Kidney (tissue), 13 donors: ENCODE measurements at regions not wholly inside any gene's neighbourhood (a gene's known extent, or its start where the extent isn't known, plus 50 kb on each side); places are given as distances from the start of the nearest gene placed in this dataset.

ENCODE experiments used
- DNase-seq, 5 donors: peaks; one replicate each; pipeline ENCODE4 v3.0.0-alpha.2; 2013 to 2020
- FAIRE-seq: peaks from 2 replicates; lab custom pipeline; 2012; peaks lifted over from hg19 to GRCh38; lab: Jason Lieb, UNC
- H3K27ac ChIP-seq, 2 donors: one replicate each; pipeline ENCODE4 v1.7.0; 2013; ENCODE audit warnings: low read depth in 2 of 2, low read length in 2 of 2, inconsistent platforms in 1 of 2
- H3K27me3 ChIP-seq: one replicate; pipeline ENCODE4 v1.7.1; 2013; ENCODE audit warnings: low read length, inconsistent platforms; ENCODE audit not compliant: control insufficient read depth, insufficient read depth
- H3K36me3 ChIP-seq, 3 donors: one replicate each; pipeline versions ENCODE4 v1.7.0 to v1.7.1; 2013; ENCODE audit warnings: low read length in 3 of 3, control low read depth in 1 of 3, inconsistent platforms in 1 of 3; ENCODE audit not compliant: insufficient read depth in 3 of 3, control insufficient read depth in 2 of 3
- H3K4me1 ChIP-seq, 3 donors: one replicate each; pipeline versions ENCODE4 v1.7.0 to v1.7.1; 2013; ENCODE audit warnings: low read length in 3 of 3, inconsistent platforms in 1 of 3, low read depth in 1 of 3; ENCODE audit not compliant: control insufficient read depth in 2 of 3, insufficient read depth in 2 of 3
- H3K4me3 ChIP-seq, 3 donors: one replicate each; pipeline versions ENCODE4 v1.7.0 to v1.8.1; 2013; ENCODE audit warnings: low read length in 3 of 3, control low read depth in 1 of 3, inconsistent platforms in 1 of 3
- H3K9ac ChIP-seq, 3 donors: one replicate each; pipeline versions ENCODE4 v1.7.0 to v1.7.1; 2013; ENCODE audit warnings: low read length in 3 of 3, control low read depth in 1 of 3, inconsistent platforms in 1 of 3
- H3K9me3 ChIP-seq, 3 donors: one replicate each; pipeline versions ENCODE4 v1.7.0 to v1.7.1; 2013; ENCODE audit warnings: low read length in 3 of 3, control low read depth in 1 of 3, inconsistent platforms in 1 of 3; ENCODE audit not compliant: control insufficient read depth in 2 of 3, insufficient read depth in 1 of 3
- intact Hi-C: fragments of 100-400 bp; cut with DNase I; formaldehyde crosslinking; loops from one replicate; pipeline ENCODE4 v1.11.1; 2022
- TF ChIP-seq, protein P1 (sequence below): IDR thresholded peaks from 3 replicates; pipeline ENCODE4 v1.5.1; 2012; ENCODE audit warnings: mild to moderate bottlenecking, moderate library complexity, borderline replicate concordance; ENCODE audit not compliant: insufficient read depth; ENCODE audit errors: extremely low read depth
- donor health status: control.
- donor health status: control.
- donor health status: control.
- donor health status: control.
- donor health status: control.
- donor health status: DM: yes; HTN: yes; CAD: no.
- donor health status: Normal renal cell carcinoma (clear cell type).

DNA sequence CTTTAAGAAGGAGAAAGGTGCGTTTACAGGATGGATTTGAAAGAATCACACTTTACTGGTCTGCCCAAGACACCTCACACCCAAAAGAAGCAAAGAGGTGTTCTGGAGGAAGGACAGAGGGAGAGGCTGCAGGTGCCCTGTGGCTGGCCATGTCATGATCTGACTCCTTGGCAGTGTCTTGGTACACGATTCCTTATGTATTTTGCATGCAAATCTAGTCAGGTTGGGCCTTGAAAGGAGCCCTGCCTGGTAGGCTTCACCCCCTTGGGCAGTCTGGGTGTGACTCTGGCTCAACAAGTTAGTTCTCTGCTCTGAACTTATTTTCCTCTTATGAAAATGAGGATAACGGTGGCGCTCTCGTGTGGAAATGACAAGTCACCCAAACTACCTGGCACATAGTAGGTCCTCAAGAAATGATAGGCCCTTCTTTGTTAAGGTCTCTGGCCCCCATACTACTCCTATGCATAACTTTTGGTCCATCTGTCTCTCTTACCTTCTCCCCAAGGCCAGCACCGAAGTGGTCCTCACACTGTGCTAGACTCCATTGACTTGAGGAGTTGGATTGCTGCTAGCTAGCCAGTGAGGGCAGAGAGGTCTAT lies 212.5 kb downstream of the SEMA6A start:
- FAIRE-seq (no peak), DNase-seq (no peak)
- Histone ChIP-seq H3K36me3 (no peaks in the 10 kb centered on the region), H3K9me3 (no peaks in the 10 kb centered on the region), H3K9ac (peak overlapping the region in 1 of 3 donors; percentile 23), H3K4me3 (peak overlapping the region in 1 of 3 donors; percentile 47), H3K4me1 (peaks cover 0 to 3% (median 0%) of the 10 kb centered on the region in 3 donors), H3K27me3 (no peaks in the 10 kb centered on the region), H3K27ac (no peak overlapping the region)
- intact Hi-C loops: no loop called here
- TF ChIP-seq, protein P1, sequence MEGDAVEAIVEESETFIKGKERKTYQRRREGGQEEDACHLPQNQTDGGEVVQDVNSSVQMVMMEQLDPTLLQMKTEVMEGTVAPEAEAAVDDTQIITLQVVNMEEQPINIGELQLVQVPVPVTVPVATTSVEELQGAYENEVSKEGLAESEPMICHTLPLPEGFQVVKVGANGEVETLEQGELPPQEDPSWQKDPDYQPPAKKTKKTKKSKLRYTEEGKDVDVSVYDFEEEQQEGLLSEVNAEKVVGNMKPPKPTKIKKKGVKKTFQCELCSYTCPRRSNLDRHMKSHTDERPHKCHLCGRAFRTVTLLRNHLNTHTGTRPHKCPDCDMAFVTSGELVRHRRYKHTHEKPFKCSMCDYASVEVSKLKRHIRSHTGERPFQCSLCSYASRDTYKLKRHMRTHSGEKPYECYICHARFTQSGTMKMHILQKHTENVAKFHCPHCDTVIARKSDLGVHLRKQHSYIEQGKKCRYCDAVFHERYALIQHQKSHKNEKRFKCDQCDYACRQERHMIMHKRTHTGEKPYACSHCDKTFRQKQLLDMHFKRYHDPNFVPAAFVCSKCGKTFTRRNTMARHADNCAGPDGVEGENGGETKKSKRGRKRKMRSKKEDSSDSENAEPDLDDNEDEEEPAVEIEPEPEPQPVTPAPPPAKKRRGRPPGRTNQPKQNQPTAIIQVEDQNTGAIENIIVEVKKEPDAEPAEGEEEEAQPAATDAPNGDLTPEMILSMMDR: no peak

DNA sequence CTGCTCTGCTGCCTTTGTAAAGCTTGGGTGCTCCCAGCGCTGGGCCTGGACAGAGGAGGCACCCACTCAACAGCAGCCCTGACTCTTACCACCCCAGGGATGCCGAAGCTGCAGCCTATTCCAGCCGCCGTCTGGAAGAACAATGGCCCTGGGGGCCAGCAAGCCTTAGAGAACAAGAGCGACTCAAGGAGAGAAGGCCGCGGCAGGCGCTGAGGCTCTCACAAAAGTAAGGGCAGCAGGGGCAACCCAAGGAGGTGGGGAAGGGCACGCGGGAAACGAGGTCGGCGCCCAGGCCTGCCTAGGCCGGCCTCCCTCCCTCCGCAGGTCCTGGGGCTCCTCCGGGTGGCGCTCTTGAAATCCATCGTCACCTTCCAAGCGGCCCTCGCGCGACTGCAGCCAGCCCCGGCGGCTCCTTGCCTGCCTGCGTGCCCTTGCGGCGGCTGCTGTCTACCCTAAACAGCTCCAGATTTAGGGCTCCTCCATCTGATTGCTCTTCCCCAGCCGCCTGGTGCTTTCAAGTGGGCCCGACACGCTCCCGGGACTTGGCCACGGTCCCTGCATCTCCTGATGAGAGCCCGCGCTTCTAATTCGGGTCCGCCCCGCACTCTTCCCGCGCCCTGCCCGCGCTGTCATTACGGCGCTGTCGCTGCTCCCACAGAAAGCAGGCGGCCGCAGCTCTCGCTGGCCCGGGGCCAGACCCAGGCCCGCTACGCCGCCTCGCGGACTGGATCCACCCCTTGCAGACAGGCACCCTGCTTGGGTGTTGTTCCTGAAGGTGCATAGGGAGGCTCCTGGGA lies 213.3 kb downstream of the SEMA6A start:
- H3K4me3 ChIP-seq: peak overlapping the region in 1 of 3 donors; percentile 47
- TF ChIP-seq, protein P1: peak; percentile 39
- H3K9me3 ChIP-seq: no peaks in the 10 kb centered on the region
- intact Hi-C loops: no loop called here
- peaks cover 0 to 3% (median 0%) of the 10 kb centered on the region in 3 donors for H3K4me1 ChIP-seq
- H3K36me3 ChIP-seq: no peaks in the 10 kb centered on the region
- no peak overlapping the region for H3K27ac ChIP-seq
- H3K27me3 ChIP-seq: no peaks in the 10 kb centered on the region
- DNase-seq (peak; percentile 72 to 81 (median 78)), FAIRE-seq (no peak)
- H3K9ac ChIP-seq: peak overlapping the region in 1 of 3 donors; percentile 23

DNA sequence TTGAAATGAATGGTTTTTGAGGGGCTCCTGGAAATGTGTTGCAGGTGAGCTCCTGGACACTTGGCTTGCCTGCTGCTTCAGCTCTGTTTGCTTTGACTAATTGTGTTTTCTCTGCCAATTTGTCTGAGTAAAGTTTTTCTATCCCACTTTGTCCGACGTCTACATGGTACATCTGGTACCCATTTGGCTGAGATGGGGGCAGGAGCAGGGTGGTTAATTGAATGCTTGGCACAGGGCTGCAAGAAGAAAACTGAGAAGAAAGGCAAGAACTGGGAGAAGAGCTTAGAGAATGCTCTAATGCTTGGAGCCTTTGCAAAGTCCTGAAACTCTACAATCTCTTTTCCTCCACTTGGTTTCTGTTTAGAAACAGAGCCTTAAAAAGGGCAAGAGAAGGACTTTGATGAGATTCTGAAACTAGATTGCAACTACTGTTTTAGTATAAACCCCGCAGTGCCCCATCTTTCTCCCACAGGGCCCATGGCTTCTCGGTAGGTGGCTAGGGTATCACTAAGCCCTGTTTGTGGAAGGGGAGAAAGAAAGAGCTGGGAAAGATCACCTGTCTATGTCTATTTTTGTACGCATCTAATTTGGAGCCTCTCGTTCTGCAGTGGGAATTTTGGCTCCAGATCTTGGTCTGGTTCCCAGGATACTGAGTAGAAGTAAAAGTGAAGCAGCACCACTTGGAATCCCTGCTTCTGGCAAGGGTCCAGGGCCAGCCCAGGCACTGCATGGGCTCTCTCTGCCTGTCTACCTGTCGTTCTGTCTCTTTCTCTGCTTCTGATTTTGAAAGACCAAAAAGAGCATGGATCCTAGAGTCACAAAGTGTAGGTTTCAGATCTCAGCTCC lies 214.4 kb downstream of the SEMA6A start:
- H3K9ac ChIP-seq: no peak overlapping the region
- peaks cover 0 to 3% (median 0%) of the 10 kb centered on the region in 3 donors for H3K4me1 ChIP-seq
- no peak overlapping the region for H3K4me3 ChIP-seq
- no peaks in the 10 kb centered on the region for H3K9me3 ChIP-seq
- intact Hi-C loops: no loop called here
- TF ChIP-seq, protein P1: no peak
- no peak for FAIRE-seq
- no peak for DNase-seq
- no peaks in the 10 kb centered on the region for H3K36me3 ChIP-seq
- no peak overlapping the region for H3K27ac ChIP-seq
- no peaks in the 10 kb centered on the region for H3K27me3 ChIP-seq
